IMR-90 (cell line): ENCODE measurements at regions not wholly inside any gene's neighbourhood (a gene's known extent, or its start where the extent isn't known, plus 50 kb on each side); places are given as distances from the start of the nearest gene placed in this dataset.

Experiments
- ATAC-seq: fragments of 200-7000 bp; cut with Tn5 transposase; 2 replicates; pipeline ENCODE4 v1.9.1; 2020; ENCODE audit warnings: low read depth, mild to moderate bottlenecking, moderate library complexity
- BruUV-seq: library from RNA; stranded (reverse); fragments of 400-500 nt; replicated peaks from 2 replicates; lab custom pipeline; 2021; lab: Mats Ljungman, UMichigan
- CTCF ChIA-PET: fragments of 300-600 bp; formaldehyde crosslinking; extraction: SDS; loops from one replicate; lab custom pipeline; 2021; ENCODE audit warnings: antibody characterized with exemption; lab: Yijun Ruan, JAX
- POLR2A ChIA-PET: fragments of 300-600 bp; sonication (Branson Sonifier 250); formaldehyde crosslinking; loops from one replicate; lab custom pipeline; 2022; ENCODE audit warnings: antibody characterized with exemption; ENCODE audit not compliant: unreplicated experiment; lab: Charles Lee
- DNase-seq: peaks from one replicate; pipeline ENCODE4 v3.0.0; 2013
- H2AFZ ChIP-seq: replicated peaks from 2 replicates; pipeline ENCODE3; 2013; ENCODE audit warnings: low read length, mild to moderate bottlenecking; ENCODE audit not compliant: poor library complexity
- H2AK5ac ChIP-seq: 2 replicates; pipeline ENCODE4 v1.6.1; 2013; ENCODE audit warnings: low read depth, low read length, inconsistent platforms
- H2AK9ac ChIP-seq: replicated peaks from 2 replicates; pipeline ENCODE3; 2013; ENCODE audit warnings: mild to moderate bottlenecking, low read depth, low read length, moderate library complexity; ENCODE audit not compliant: poor library complexity
- H2BK120ac ChIP-seq: 2 replicates; pipeline ENCODE4 v1.6.1; 2013; ENCODE audit warnings: low read depth, low read length, inconsistent platforms
- H2BK15ac ChIP-seq: 3 replicates; pipeline ENCODE4 v1.6.1; 2013; ENCODE audit warnings: low read depth, low read length, inconsistent platforms
- H2BK20ac ChIP-seq: 2 replicates; pipeline ENCODE4 v1.6.1; 2013; ENCODE audit warnings: low read depth, mild to moderate bottlenecking, inconsistent platforms, low read length, moderate library complexity
- H2BK5ac ChIP-seq: 2 replicates; pipeline ENCODE4 v1.6.1; 2013; ENCODE audit warnings: mild to moderate bottlenecking, low read depth, low read length, inconsistent platforms; ENCODE audit not compliant: poor library complexity, severe bottlenecking
- H3K14ac ChIP-seq: replicated peaks from 2 replicates; pipeline ENCODE4 v1.6.1; 2013; ENCODE audit warnings: low read depth, low read length, inconsistent platforms
- H3K18ac ChIP-seq: 2 replicates; pipeline ENCODE4 v1.6.1; 2013; ENCODE audit warnings: low read depth, low read length, control low read depth
- H3K23ac ChIP-seq: 2 replicates; pipeline ENCODE4 v1.6.1; 2013; ENCODE audit warnings: low read depth, low read length, inconsistent platforms
- H3K27ac ChIP-seq: 2 replicates; pipeline ENCODE4 v1.5.1; 2013; ENCODE audit warnings: mild to moderate bottlenecking, control low read depth, low read length; ENCODE audit not compliant: insufficient read depth
- H3K27me3 ChIP-seq: 2 replicates; pipeline ENCODE4 v1.6.1; 2013; ENCODE audit warnings: low read length; ENCODE audit not compliant: control insufficient read depth, insufficient read depth
- H3K36me3 ChIP-seq: 2 replicates; pipeline ENCODE4 v1.6.1; 2013; ENCODE audit warnings: low read length, mixed read lengths; ENCODE audit not compliant: control insufficient read depth, insufficient read depth
- H3K4ac ChIP-seq: 2 replicates; pipeline ENCODE4 v1.6.1; 2013; ENCODE audit warnings: low read depth, low read length, inconsistent platforms
- H3K4me1 ChIP-seq: 2 replicates; pipeline ENCODE4 v1.6.1; 2013; ENCODE audit warnings: low read length, mixed read lengths; ENCODE audit not compliant: control insufficient read depth, insufficient read depth
- H3K4me2 ChIP-seq: 2 replicates; pipeline ENCODE4 v1.6.1; 2013; ENCODE audit warnings: low read depth, mild to moderate bottlenecking, control low read depth, low read length, moderate library complexity
- H3K4me3 ChIP-seq: 2 replicates; pipeline ENCODE4 v1.5.1; 2013; ENCODE audit warnings: low read depth, mild to moderate bottlenecking, control low read depth, low read length, moderate library complexity; ENCODE audit not compliant: insufficient read depth
- H3K56ac ChIP-seq: 2 replicates; pipeline ENCODE4 v1.6.1; 2013; ENCODE audit warnings: low read length, inconsistent platforms; ENCODE audit not compliant: insufficient read depth; ENCODE audit errors: extremely low read depth
- H3K79me1 ChIP-seq, 2 experiments: 2 replicates each; pipeline ENCODE4 v1.6.1; 2013; ENCODE audit warnings: low read length in 2 of 2, inconsistent platforms in 1 of 2, low read depth in 1 of 2
- H3K9ac ChIP-seq: 2 replicates; pipeline ENCODE4 v1.6.1; 2013; ENCODE audit warnings: low read depth, low read length, control low read depth
- H3K9me1 ChIP-seq: 2 replicates; pipeline ENCODE4 v1.6.1; 2013; ENCODE audit warnings: low read length, inconsistent platforms; ENCODE audit not compliant: insufficient read depth
- H3K9me3 ChIP-seq: 2 replicates; pipeline ENCODE4 v1.6.1; 2013; ENCODE audit warnings: low read length; ENCODE audit not compliant: control insufficient read depth, insufficient read depth
- H4K20me1 ChIP-seq: 2 replicates; pipeline ENCODE4 v1.6.1; 2013; ENCODE audit warnings: low read length, inconsistent platforms; ENCODE audit not compliant: insufficient read depth
- H4K5ac ChIP-seq: 2 replicates; pipeline ENCODE4 v1.6.1; 2013; ENCODE audit warnings: mild to moderate bottlenecking, low read depth, low read length, control low read depth
- H4K8ac ChIP-seq, 2 experiments: 2 replicates each; pipeline ENCODE4 v1.6.1; 2013; ENCODE audit warnings: low read depth in 2 of 2, low read length in 2 of 2, control low read depth in 1 of 2, inconsistent platforms in 1 of 2
- H4K91ac ChIP-seq: 2 replicates; pipeline ENCODE4 v1.6.1; 2013; ENCODE audit warnings: low read depth, low read length, inconsistent platforms; ENCODE audit not compliant: insufficient read depth
- BHLHE40 ChIP-seq: fragments of 150-350 bp; IDR thresholded peaks from 2 replicates; pipeline ENCODE4 v1.6.1; 2016; ENCODE audit warnings: mild to moderate bottlenecking, low read depth, low read length
- CEBPB ChIP-seq: IDR thresholded peaks from 2 replicates; pipeline ENCODE4 v1.6.1; 2012; ENCODE audit warnings: low read depth, low read length, improper control_type of control experiment
- CTCF ChIP-seq: conservative IDR thresholded peaks from 2 replicates; pipeline ENCODE4 v1.5.1; 2012; ENCODE audit warnings: mild to moderate bottlenecking, low read depth, low read length, improper control_type of control experiment
- ELK1 ChIP-seq: fragments of 150-350 bp; IDR thresholded peaks from 2 replicates; pipeline ENCODE4 v1.6.1; 2016; ENCODE audit warnings: low read depth, mild to moderate bottlenecking, low read length, moderate library complexity, borderline replicate concordance
- FOS ChIP-seq: fragments of 150-350 bp; IDR thresholded peaks from 2 replicates; pipeline ENCODE4 v1.6.1; 2016; ENCODE audit warnings: low read depth, low read length
- MAFK ChIP-seq: IDR thresholded peaks from 2 replicates; pipeline ENCODE4 v1.6.1; 2012; ENCODE audit warnings: low read depth, low read length, improper control_type of control experiment
- NFE2L2 ChIP-seq: fragments of 150-350 bp; IDR thresholded peaks from 2 replicates; pipeline ENCODE4 v1.6.1; 2016; ENCODE audit warnings: low read depth, mild to moderate bottlenecking, low read length
- RAD21 ChIP-seq: IDR thresholded peaks from 2 replicates; pipeline ENCODE4 v1.6.1; 2012; ENCODE audit warnings: low read length, improper control_type of control experiment
- RCOR1 ChIP-seq: IDR thresholded peaks from 2 replicates; pipeline ENCODE4 v1.6.1; 2012; ENCODE audit warnings: mild to moderate bottlenecking, low read length, improper control_type of control experiment; ENCODE audit not compliant: insufficient replicate concordance
- SMC3 ChIP-seq: fragments of 150-350 bp; IDR thresholded peaks from 2 replicates; pipeline ENCODE4 v1.6.1; 2016; ENCODE audit warnings: low read depth, mild to moderate bottlenecking, antibody characterized with exemption, low read length, moderate library complexity
- USF2 ChIP-seq: fragments of 150-350 bp; IDR thresholded peaks from 2 replicates; pipeline ENCODE4 v1.6.1; 2017; ENCODE audit warnings: mild to moderate bottlenecking, antibody characterized with exemption, low read length, low read depth
- WGBS, 2 experiments: methylation state at CpG; one replicate each; pipeline versions ENCODE4 v1.1.5 to v1.1.7; 2013; ENCODE audit warnings: missing lambda C conversion rate in 2 of 2; ENCODE audit not compliant: insufficient read length in 1 of 2; ENCODE audit errors: extremely low coverage in 2 of 2; 5-methylcytosine and 5-hydroxymethylcytosine counted together
- dilution Hi-C: fragments of 300-500 bp; cut with HindIII; formaldehyde crosslinking; loops from one replicate; pipeline ENCODE4 v1.14.3; 2018; ENCODE audit warnings: low sequenced_read_pairs; ENCODE audit not compliant: unreplicated experiment
- in situ Hi-C: fragments of 300-500 bp; cut with MboI; formaldehyde crosslinking; loops from 3 replicates; pipeline ENCODE4 v1.14.3; 2019; ENCODE audit warnings: low sequenced_read_pairs, inconsistent platforms, mixed read lengths
- intact Hi-C: fragments of 100-400 bp; cut with micrococcal nuclease; formaldehyde crosslinking; loops from 2 replicates; pipeline ENCODE4 v1.10.0; 2022

GRCh38 chr9:90059436-90059835, 454.6 kb downstream of the GADD45G start:
- H2BK120ac ChIP-seq: no peak overlapping the region
- H3K9me3 ChIP-seq: no peaks in the 10 kb centered on the region
- H4K20me1 ChIP-seq: no peaks in the 10 kb centered on the region
- no peak for TF ChIP-seq MAFK
- TF ChIP-seq CEBPB: no peak
- TF ChIP-seq ELK1: no peak
- no peak for TF ChIP-seq SMC3
- no peak for TF ChIP-seq RAD21
- TF ChIP-seq NFE2L2: no peak
- no peak for TF ChIP-seq USF2
- TF ChIP-seq FOS: no peak
- no peak for TF ChIP-seq BHLHE40
- no peak for TF ChIP-seq CTCF
- no peak for TF ChIP-seq RCOR1
- no peak overlapping the region for H4K91ac ChIP-seq
- no peak overlapping the region for H2AK9ac ChIP-seq
- H3K27ac ChIP-seq: no peak overlapping the region
- no peak overlapping the region for H4K8ac ChIP-seq
- H3K4me2 ChIP-seq: no peak overlapping the region
- no peak overlapping the region for H3K4me3 ChIP-seq
- H2BK15ac ChIP-seq: no peak overlapping the region
- no peak overlapping the region for H2AFZ ChIP-seq
- ChIA-PET CTCF (no interaction called here), POLR2A (no interaction called here)
- no peaks in the 10 kb centered on the region for H3K79me1 ChIP-seq
- H3K9ac ChIP-seq: no peak overlapping the region
- WGBS, 2 experiments: 67% methylated on average over 6 of the region's 8 CpGs; no CpG with 5 or more reads in 1 of the 2 experiments
- no peak overlapping the region for H3K4ac ChIP-seq
- BruUV-seq: no TSS peak
- no peak overlapping the region for H3K18ac ChIP-seq
- H3K9me1 ChIP-seq: no peaks in the 10 kb centered on the region
- dilution Hi-C loops (no loop called here), in situ Hi-C loops (no loop called here), intact Hi-C loops (no loop called here)
- ATAC-seq (no peak), DNase-seq (no peak)
- no peak overlapping the region for H3K14ac ChIP-seq
- no peak overlapping the region for H3K56ac ChIP-seq
- no peaks in the 10 kb centered on the region; the same call in 1 of the 2 replicates for H3K27me3 ChIP-seq
- H3K23ac ChIP-seq: no peak overlapping the region
- H2BK5ac ChIP-seq: no peak overlapping the region
- no peak overlapping the region for H2BK20ac ChIP-seq
- no peaks in the 10 kb centered on the region for H3K4me1 ChIP-seq
- no peak overlapping the region for H4K5ac ChIP-seq
- no peaks in the 10 kb centered on the region for H3K36me3 ChIP-seq
- H2AK5ac ChIP-seq: no peak overlapping the region
